Glomerular visceral epithelial cell (primary cell): ENCODE measurements at regions not wholly inside any gene's neighbourhood (a gene's known extent, or its start where the extent isn't known, plus 50 kb on each side); places are given as distances from the start of the nearest gene placed in this dataset.
"Not testable (repeated sequence)": the region's sequence is repeated elsewhere in the genome, so short reads cannot be mapped to it uniquely, and the experiment has no call there.

Experiments
- DNase-seq: peaks from one replicate; pipeline ENCODE4 v3.0.0-alpha.2; 2016; ENCODE audit errors: extremely low spot score

- DNase-seq, result no peak
Observed at GRCh38 chr10:2543142-2543886, 524.0 kb upstream of the PFKP start.

- no peak for DNase-seq
Observed at GRCh38 chr10:2541176-2541575, 526.2 kb upstream of the PFKP start.

GRCh38 chr10:2529945-2530344 is 537.4 kb upstream of the PFKP start:
- DNase-seq, result no peak

GRCh38 chr10:2525781-2526180 is 541.6 kb upstream of the PFKP start:
- no peak for DNase-seq

GRCh38 chr10:2519139-2519538 is 548.2 kb upstream of the PFKP start:
- DNase-seq, result no peak

- peak; percentile 69 for DNase-seq
Observed at GRCh38 chr10:2509081-2509531, 558.2 kb upstream of the PFKP start.

- DNase-seq, result not testable (repeated sequence)
Observed at GRCh38 chr10:2501366-2501940, 565.9 kb upstream of the PFKP start.

GRCh38 chr10:2494399-2494798 is 572.9 kb upstream of the PFKP start:
- no peak for DNase-seq

GRCh38 chr10:2488446-2489005 is 578.8 kb upstream of the PFKP start:
- DNase-seq, result peak; percentile 12

GRCh38 chr10:2487921-2488320 is 579.4 kb upstream of the PFKP start:
- no peak for DNase-seq

GRCh38 chr10:2478656-2479055 is 588.7 kb upstream of the PFKP start:
- DNase-seq, result no peak

GRCh38 chr10:2476812-2477553 is 590.4 kb upstream of the PFKP start:
- no peak for DNase-seq

- no peak for DNase-seq
Observed at GRCh38 chr10:2476218-2476811, 591.0 kb upstream of the PFKP start.

- no peak for DNase-seq
Observed at GRCh38 chr10:2475711-2476217, 591.6 kb upstream of the PFKP start.

- no peak for DNase-seq
Observed at GRCh38 chr10:2471811-2472210, 595.5 kb upstream of the PFKP start.

GRCh38 chr10:2469802-2470201 is 597.5 kb upstream of the PFKP start:
- DNase-seq, result no peak

- no peak for DNase-seq
Observed at GRCh38 chr10:2464483-2464882, 602.9 kb upstream of the PFKP start.

- no peak for DNase-seq
Observed at GRCh38 chr10:2463316-2463715, 604.0 kb upstream of the PFKP start.

GRCh38 chr10:2462581-2462980 is 604.8 kb upstream of the PFKP start:
- no peak for DNase-seq

- no peak for DNase-seq
Observed at GRCh38 chr10:2460812-2461211, 606.5 kb upstream of the PFKP start.

- DNase-seq, result no peak
Observed at GRCh38 chr10:2459713-2460112, 607.6 kb upstream of the PFKP start.

GRCh38 chr10:2456834-2457233 is 610.5 kb upstream of the PFKP start:
- DNase-seq, result no peak
